Heart right ventricle (tissue), 16 donors: ENCODE measurements at regions not wholly inside any gene's neighbourhood (a gene's known extent, or its start where the extent isn't known, plus 50 kb on each side); places are given as distances from the start of the nearest gene placed in this dataset.

Experiments used
- ATAC-seq, 8 donors: fragments of 200-7000 bp; cut with Tn5 transposase; one replicate each; pipeline ENCODE4 v1.9.1; 2020; ENCODE audit warnings: mild to moderate bottlenecking in 8 of 8, moderate library complexity in 8 of 8, moderate number of reproducible peaks in 1 of 8
- DNase-seq, 2 donors: peaks; one replicate each; pipeline ENCODE4 v3.0.0-alpha.2; 2020
- H3K27ac ChIP-seq, 10 donors: fragments of 200-600 bp; sonication (generic) in 2 of 10; one replicate each; pipeline versions ENCODE4 v1.5.0 to v1.8.0; 2020 to 2022; ENCODE audit warnings: mild to moderate bottlenecking in 3 of 10
- H3K27me3 ChIP-seq, 7 donors: fragments of 200-600 bp; one replicate each; pipeline ENCODE4 v1.8.0; 2021 to 2022; ENCODE audit warnings: mild to moderate bottlenecking in 2 of 7
- H3K36me3 ChIP-seq, 9 donors: fragments of 200-600 bp; sonication (generic) in 1 of 9; one replicate each; pipeline versions ENCODE4 v1.5.0 to v1.8.0; 2020 to 2022; ENCODE audit warnings: mild to moderate bottlenecking in 2 of 9
- H3K4me1 ChIP-seq, 9 donors: fragments of 200-600 bp; sonication (generic) in 1 of 9; one replicate each; pipeline versions ENCODE4 v1.5.0 to v1.8.0; 2020 to 2022; ENCODE audit warnings: mild to moderate bottlenecking in 4 of 9
- H3K4me3 ChIP-seq, 10 donors: fragments of 200-600 bp; sonication (generic) in 2 of 10; one replicate each; pipeline versions ENCODE4 v1.5.0 to v1.8.0; 2020 to 2022; ENCODE audit warnings: mild to moderate bottlenecking in 7 of 10, moderate library complexity in 2 of 10
- H3K9me3 ChIP-seq, 11 donors: fragments of 200-600 bp in 10 of 11; sonication (generic) in 2 of 11; one replicate each; pipeline versions ENCODE4 v1.5.0 to v1.8.0; 2013 to 2022; ENCODE audit warnings: mild to moderate bottlenecking in 2 of 11, control low read depth in 1 of 11, moderate library complexity in 1 of 11
- CTCF ChIP-seq, 9 donors: fragments of 200-600 bp; sonication (generic) in 2 of 9; IDR thresholded peaks; one replicate each; pipeline versions ENCODE4 v1.5.0 to v1.8.0; 2021 to 2022; ENCODE audit warnings: antibody characterized with exemption in 9 of 9, mild to moderate bottlenecking in 5 of 9, moderate library complexity in 1 of 9
- WGBS, 2 donors: extraction: QIAGEN DNeasy Blood & Tissue Kit; methylation state at CpG; one replicate each; pipeline ENCODE4 v1.1.7; 2013; ENCODE audit warnings: inconsistent platforms in 1 of 2; 5-methylcytosine and 5-hydroxymethylcytosine counted together
- intact Hi-C, 10 donors: fragments of 100-400 bp; cut with DNase I; formaldehyde crosslinking; loops; one replicate each; pipeline versions ENCODE4 v1.11.1 to v1.14.2; 2022
- donor health status: Arrhythmogenic right ventricular cardiomyopathy.
- donor health status: ischemic (EF 13 %, LVEDD 7.1; RV severe dilation, severe dysfunction).
- donor health status: healthy with polysubstance abuse.
- donor health status: DM: no; HTN: yes; CAD: no.
- donor health status: DM: no; HTN: no; CAD: no.
- donor health status: ischemic (EF 25% LVEDD 6.9; RV normal size, moderate dysfunction).
- donor health status: ischemic (EF 25% LVEDD 5.7; RV mildly dilated, moderate dysfunction).
- donor health status: healthy.
- donor health status: DM: yes; HTN: yes; CAD: no.
- donor health status: Ischemic cardiomyopathy.
- donor health status: ischemic (EF 35%, LVEDD 5.7; RV mildly dilated, moderate dysfunction).
- donor health status: nonischemic (EF 11% LVEDD 7.7; RV severe dilation, severe dysfunction).
- donor health status: DM: yes; HTN: yes; CAD: no.
- donor health status: PGD.
- donor health status: ischemic (EF 29% LVEDD 5.4; RV normal size, mild dysfunction).
- donor health status: nonischemic (EF 23%, LVEDD 6.1; RV moderate dilation, normal function).

GRCh38 chr3:68373727-68374126, 558.6 kb downstream of the TAFA4 start:
- H3K27ac ChIP-seq: no peak overlapping the region
- intact Hi-C loops: no loop called here
- DNase-seq: no peak
- peaks cover 0 to 26% (median 0%) of the 10 kb centered on the region in 11 donors for H3K9me3 ChIP-seq
- no peak for ATAC-seq
- H3K4me1 ChIP-seq: no peaks in the 10 kb centered on the region
- no peaks in the 10 kb centered on the region for H3K27me3 ChIP-seq
- H3K36me3 ChIP-seq: no peaks in the 10 kb centered on the region
- no peak for TF ChIP-seq CTCF (IDR thresholded peaks at IDR 0.05)
- WGBS, 2 donors: 69 to 79% methylated on average over 3 of the region's 3 CpGs
- no peak overlapping the region for H3K4me3 ChIP-seq

GRCh38 chr3:68363796-68364195, 568.6 kb downstream of the TAFA4 start:
- DNase-seq (no peak), ATAC-seq (no peak)
- 93 to 97% methylated on average over 3 of the region's 3 CpGs for WGBS, 2 donors
- Histone ChIP-seq H3K4me3 (no peak overlapping the region), H3K27ac (no peak overlapping the region), H3K4me1 (no peaks in the 10 kb centered on the region), H3K36me3 (no peaks in the 10 kb centered on the region), H3K9me3 (no peaks in the 10 kb centered on the region), H3K27me3 (no peaks in the 10 kb centered on the region)
- intact Hi-C loops: no loop called here
- no peak for TF ChIP-seq CTCF (IDR thresholded peaks at IDR 0.05)

GRCh38 chr3:68360492-68360891, 571.9 kb downstream of the TAFA4 start:
- no peak for DNase-seq
- no peaks in the 10 kb centered on the region for H3K9me3 ChIP-seq
- no peak overlapping the region for H3K27ac ChIP-seq
- WGBS, 2 donors: 94 to 96% methylated on average over 2 of the region's 2 CpGs
- H3K4me3 ChIP-seq: no peak overlapping the region
- intact Hi-C loops: no loop called here
- no peak for ATAC-seq
- no peaks in the 10 kb centered on the region for H3K4me1 ChIP-seq
- H3K36me3 ChIP-seq: no peaks in the 10 kb centered on the region
- no peak for TF ChIP-seq CTCF (IDR thresholded peaks at IDR 0.05)
- H3K27me3 ChIP-seq: no peaks in the 10 kb centered on the region

GRCh38 chr3:68345781-68346180, 586.6 kb downstream of the TAFA4 start:
- H3K27me3 ChIP-seq: no peaks in the 10 kb centered on the region
- intact Hi-C loops: no loop called here
- no peaks in the 10 kb centered on the region for H3K4me1 ChIP-seq
- no peaks in the 10 kb centered on the region for H3K9me3 ChIP-seq
- ATAC-seq (no peak), DNase-seq (no peak)
- H3K4me3 ChIP-seq: no peak overlapping the region
- TF ChIP-seq CTCF (IDR thresholded peaks at IDR 0.05): no peak
- no peak overlapping the region for H3K27ac ChIP-seq
- no peaks in the 10 kb centered on the region for H3K36me3 ChIP-seq
- WGBS, 2 donors: 36 to 60% methylated on average over 2 of the region's 2 CpGs

GRCh38 chr3:68342426-68342825, 589.9 kb downstream of the TAFA4 start:
- intact Hi-C loops: no loop called here
- Histone ChIP-seq H3K9me3 (no peaks in the 10 kb centered on the region), H3K36me3 (no peaks in the 10 kb centered on the region), H3K4me1 (no peaks in the 10 kb centered on the region), H3K27ac (no peak overlapping the region), H3K4me3 (no peak overlapping the region), H3K27me3 (no peaks in the 10 kb centered on the region)
- 65 to 82% methylated on average over 5 of the region's 5 CpGs for WGBS, 2 donors
- DNase-seq: no peak
- TF ChIP-seq CTCF (IDR thresholded peaks at IDR 0.05): no peak
- no peak for ATAC-seq
